ENCODE measurements at regions not wholly inside any gene's neighbourhood (a gene's known extent, or its start where the extent isn't known, plus 50 kb on each side); places are given as distances from the start of the nearest gene placed in this dataset.
"Not testable (repeated sequence)": the region's sequence is repeated elsewhere in the genome, so short reads cannot be mapped to it uniquely, and the experiment has no call there.

DNA sequence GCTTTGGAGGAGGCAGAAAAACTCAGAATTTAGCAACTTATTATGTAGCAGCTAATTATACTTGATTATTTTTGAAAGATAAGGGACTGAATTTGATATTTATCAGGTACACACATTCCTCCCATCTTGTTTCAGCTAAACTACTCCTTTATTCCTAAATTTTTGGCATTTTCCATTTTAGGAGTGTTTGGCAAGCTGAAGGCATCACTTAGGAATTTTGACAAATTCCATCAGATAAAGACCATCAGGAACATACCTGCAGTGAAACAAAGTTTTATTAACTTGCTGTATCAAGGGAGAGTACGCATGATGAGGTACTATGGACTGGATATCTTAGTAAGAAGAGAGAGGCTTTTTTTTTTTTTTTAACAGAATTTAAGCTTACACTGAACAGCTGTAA is 1092.2 kb downstream of the PLA2G4A start:
- Mint-ChIP-seq H3K4me3 (no peak overlapping the region), H3K36me3 (ENCODE audit: low read depth) (no peaks in the 10 kb centered on the region), H3K9me3 (no peaks in the 10 kb centered on the region), H3K27me3 (ENCODE audit: low read depth) (no peaks in the 10 kb centered on the region), H3K27ac (no peak overlapping the region), H3K4me1 (ENCODE audit: low read depth) (no peaks in the 10 kb centered on the region)

DNA sequence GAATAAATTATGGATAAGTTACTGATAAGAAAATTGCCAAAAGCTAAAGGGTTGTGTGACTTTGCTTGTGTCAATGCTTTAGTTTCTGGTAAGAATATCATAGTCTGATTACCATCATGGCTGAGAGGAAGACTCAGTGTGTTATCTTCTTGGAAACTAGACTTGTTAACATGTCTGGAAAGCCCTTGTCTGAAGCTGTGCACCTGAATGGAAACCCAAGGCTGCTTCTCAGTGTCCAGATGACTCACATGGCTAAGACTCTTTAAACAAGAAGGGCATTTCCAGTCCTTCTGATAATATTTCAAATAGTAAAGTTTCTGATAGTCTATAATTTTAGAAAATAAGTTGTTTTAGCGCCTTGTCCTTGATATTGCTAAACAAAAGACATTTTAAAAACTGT is 1092.7 kb downstream of the PLA2G4A start:
- no peaks in the 10 kb centered on the region for H3K36me3 Mint-ChIP-seq (ENCODE audit: low read depth)
- H3K4me3 Mint-ChIP-seq: no peak overlapping the region
- H3K4me1 Mint-ChIP-seq (ENCODE audit: low read depth): no peaks in the 10 kb centered on the region
- no peaks in the 10 kb centered on the region for H3K9me3 Mint-ChIP-seq
- no peaks in the 10 kb centered on the region for H3K27me3 Mint-ChIP-seq (ENCODE audit: low read depth)
- H3K27ac Mint-ChIP-seq: no peak overlapping the region

DNA sequence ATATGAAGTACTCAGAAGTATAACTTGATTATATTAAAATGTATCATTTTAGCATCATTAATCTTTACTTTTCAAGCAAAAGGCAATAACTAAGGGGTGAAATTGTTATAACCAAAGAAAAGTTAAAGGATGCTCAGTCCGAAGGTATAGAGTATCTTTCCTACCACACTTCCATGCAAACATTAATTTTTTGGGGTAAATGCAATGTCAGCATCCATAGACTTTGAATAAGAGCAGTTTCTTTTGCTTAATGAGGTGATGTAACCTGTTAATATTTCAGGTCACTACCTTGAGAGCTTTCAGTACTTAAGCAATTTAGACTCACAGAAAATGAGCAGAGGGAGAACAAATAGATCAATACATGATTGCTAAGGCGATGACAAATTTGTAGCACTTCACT is 1093.5 kb downstream of the PLA2G4A start:
- no peaks in the 10 kb centered on the region for H3K36me3 Mint-ChIP-seq (ENCODE audit: low read depth)
- no peak overlapping the region for H3K27ac Mint-ChIP-seq
- no peaks in the 10 kb centered on the region for H3K4me1 Mint-ChIP-seq (ENCODE audit: low read depth)
- no peaks in the 10 kb centered on the region for H3K27me3 Mint-ChIP-seq (ENCODE audit: low read depth)
- no peak overlapping the region for H3K4me3 Mint-ChIP-seq
- H3K9me3 Mint-ChIP-seq: no peaks in the 10 kb centered on the region

DNA sequence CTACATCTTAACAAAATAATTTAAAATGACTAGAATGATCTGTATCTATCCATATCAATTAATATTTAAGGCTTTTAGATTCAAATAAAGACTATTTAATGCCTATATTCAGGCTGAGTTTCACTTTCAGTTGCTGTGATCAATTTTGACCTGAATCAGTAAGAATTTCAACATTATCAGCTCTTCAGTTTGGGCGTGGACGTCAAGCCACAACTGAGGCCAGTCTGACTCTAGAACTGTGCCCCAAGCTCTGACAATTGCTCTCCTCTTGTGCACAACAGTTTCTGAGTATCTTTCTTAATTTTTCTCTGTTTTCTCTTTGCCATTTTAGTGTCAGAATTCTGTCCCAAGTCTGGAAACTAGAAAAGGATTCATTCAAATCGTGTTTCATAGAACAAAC is 1095.5 kb downstream of the PLA2G4A start:
- no peaks in the 10 kb centered on the region for H3K27me3 Mint-ChIP-seq (ENCODE audit: low read depth)
- H3K9me3 Mint-ChIP-seq: no peaks in the 10 kb centered on the region
- H3K36me3 Mint-ChIP-seq (ENCODE audit: low read depth): no peaks in the 10 kb centered on the region
- H3K4me1 Mint-ChIP-seq (ENCODE audit: low read depth): no peaks in the 10 kb centered on the region
- no peak overlapping the region for H3K4me3 Mint-ChIP-seq
- H3K27ac Mint-ChIP-seq: no peak overlapping the region

DNA sequence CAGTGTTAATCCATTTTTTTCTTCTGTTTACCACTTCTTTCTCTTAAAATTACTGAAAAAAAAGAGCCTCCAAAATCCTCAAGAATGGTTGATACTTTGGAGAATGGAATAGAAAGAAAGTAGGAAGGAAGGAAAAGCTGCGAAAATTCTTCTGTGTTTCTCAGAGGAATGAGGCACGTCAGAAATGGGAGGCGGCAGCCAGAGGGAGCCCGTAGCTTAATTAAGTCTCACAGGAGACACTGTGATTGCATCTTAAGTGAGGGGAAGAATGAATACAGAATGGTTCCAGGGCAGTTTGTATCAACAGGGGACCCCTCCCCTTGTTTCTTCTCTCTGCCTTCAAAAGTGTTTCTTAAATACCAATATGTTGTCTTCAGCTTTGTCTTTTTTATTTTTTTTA is 1099.5 kb downstream of the PLA2G4A start:
- Mint-ChIP-seq H3K36me3 (ENCODE audit: low read depth) (no peaks in the 10 kb centered on the region), H3K4me3 (no peak overlapping the region), H3K27ac (no peak overlapping the region), H3K9me3 (no peaks in the 10 kb centered on the region), H3K4me1 (ENCODE audit: low read depth) (no peaks in the 10 kb centered on the region), H3K27me3 (ENCODE audit: low read depth) (no peaks in the 10 kb centered on the region)

DNA sequence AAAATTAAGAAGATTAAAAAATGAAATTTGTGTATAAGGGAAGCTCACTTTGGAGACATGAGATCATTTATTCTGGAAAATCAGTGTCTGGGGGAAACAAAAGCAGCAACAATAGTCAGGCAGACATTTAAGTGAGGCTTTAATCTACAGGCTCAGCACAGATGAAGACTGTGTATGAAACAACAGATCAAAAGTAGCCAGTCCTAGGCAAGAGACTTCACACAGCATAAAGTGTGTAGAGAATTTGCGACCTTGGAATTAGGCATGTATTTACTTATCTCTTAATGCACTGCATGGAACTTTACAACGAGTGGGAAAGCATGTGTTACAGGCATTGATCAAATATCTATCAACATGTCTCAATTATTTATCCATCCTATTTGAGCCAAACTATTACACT is 1099.9 kb downstream of the PLA2G4A start:
- Mint-ChIP-seq H3K27ac (no peak overlapping the region), H3K36me3 (ENCODE audit: low read depth) (no peaks in the 10 kb centered on the region), H3K4me3 (no peak overlapping the region), H3K4me1 (ENCODE audit: low read depth) (no peaks in the 10 kb centered on the region), H3K9me3 (no peaks in the 10 kb centered on the region), H3K27me3 (ENCODE audit: low read depth) (no peaks in the 10 kb centered on the region)

DNA sequence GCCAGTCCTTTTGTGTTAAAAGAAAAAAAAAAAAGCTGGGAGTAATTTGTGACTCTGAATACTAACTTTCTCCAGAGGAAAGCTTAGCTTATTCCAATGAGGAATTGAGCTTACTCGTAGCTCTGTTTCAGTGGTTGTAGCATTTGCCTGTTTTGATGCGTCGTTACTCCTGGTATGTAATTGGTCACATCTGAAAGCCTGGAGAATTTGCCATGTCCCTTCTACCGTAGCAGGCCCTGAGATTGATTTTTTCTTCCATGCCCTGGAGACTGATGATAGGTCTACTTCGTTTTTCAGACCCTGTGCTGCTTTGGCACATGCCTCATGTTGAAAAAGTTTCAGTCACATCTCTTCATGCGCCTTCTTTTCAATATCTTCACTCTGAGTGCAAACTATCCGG is 1103.0 kb downstream of the PLA2G4A start:
- no peaks in the 10 kb centered on the region for H3K36me3 Mint-ChIP-seq (ENCODE audit: low read depth)
- no peak overlapping the region for H3K4me3 Mint-ChIP-seq
- no peaks in the 10 kb centered on the region for H3K4me1 Mint-ChIP-seq (ENCODE audit: low read depth)
- H3K27me3 Mint-ChIP-seq (ENCODE audit: low read depth): no peaks in the 10 kb centered on the region
- H3K27ac Mint-ChIP-seq: no peak overlapping the region
- no peaks in the 10 kb centered on the region for H3K9me3 Mint-ChIP-seq

DNA sequence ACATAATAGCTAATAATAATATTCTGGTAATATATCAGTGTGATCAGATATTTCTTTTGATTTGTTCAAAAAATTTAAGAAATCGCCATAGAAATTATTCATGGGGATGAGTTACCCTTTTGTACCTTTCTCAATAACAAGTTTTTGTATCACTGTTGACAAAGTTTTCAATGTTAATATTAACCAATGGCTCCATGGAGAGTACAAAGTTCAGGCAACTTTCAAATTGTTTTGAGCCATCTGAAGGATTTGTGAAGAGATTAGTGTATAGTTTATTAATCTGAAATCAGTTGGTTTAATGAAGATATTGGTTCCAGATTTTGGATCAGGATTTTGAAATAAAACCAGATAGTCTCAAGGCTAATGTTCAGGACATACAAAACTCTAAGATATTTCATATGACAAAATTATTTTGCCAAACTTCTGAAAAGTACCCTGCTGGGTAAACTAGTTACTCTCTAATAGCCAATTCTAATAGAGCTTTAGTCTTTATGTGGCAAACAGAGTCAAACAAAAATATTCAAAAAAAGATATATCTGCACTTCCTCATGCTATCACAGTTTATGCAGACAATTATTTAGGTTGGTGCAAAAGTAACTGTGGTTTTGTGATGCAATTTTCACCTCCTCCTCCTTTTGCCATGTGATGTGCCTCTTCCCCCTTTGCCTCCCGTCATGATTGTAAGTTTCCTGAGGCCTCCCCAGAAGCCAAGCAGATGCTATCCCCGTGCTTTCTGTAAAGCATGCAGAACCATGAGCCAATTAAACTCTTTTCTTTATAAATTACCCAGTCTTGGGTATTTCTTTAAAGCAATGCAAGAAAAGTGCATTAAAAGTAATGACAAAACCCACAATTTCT is 1105.0 kb downstream of the PLA2G4A start:
- Mint-ChIP-seq H3K36me3 (ENCODE audit: low read depth) (no peaks in the 10 kb centered on the region), H3K9me3 (no peaks in the 10 kb centered on the region), H3K27ac (no peak overlapping the region), H3K4me3 (no peak overlapping the region), H3K4me1 (ENCODE audit: low read depth) (no peaks in the 10 kb centered on the region), H3K27me3 (ENCODE audit: low read depth) (no peaks in the 10 kb centered on the region)

DNA sequence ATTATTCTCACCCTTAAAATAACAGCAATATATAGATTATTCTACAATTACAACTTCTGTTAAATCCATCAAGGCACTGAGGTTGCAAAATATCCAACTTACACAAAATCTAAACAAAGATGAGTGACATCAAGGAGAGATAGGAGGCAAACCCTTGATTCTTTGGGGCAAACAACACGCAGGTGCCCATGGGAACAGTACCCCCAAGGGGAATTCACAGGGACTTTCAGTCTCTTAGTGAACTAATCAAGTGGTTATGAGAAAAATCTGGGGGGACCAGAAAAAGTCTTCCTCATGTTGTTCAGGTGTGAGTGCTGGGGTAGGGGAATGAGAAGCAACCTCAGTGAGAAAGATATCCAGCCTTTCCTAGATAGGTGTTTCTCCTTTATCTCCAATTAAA is 1107.9 kb downstream of the PLA2G4A start:
- no peaks in the 10 kb centered on the region for H3K4me1 Mint-ChIP-seq (ENCODE audit: low read depth)
- H3K36me3 Mint-ChIP-seq (ENCODE audit: low read depth): no peaks in the 10 kb centered on the region
- no peak overlapping the region for H3K4me3 Mint-ChIP-seq
- H3K9me3 Mint-ChIP-seq: no peaks in the 10 kb centered on the region
- no peaks in the 10 kb centered on the region for H3K27me3 Mint-ChIP-seq (ENCODE audit: low read depth)
- no peak overlapping the region for H3K27ac Mint-ChIP-seq

DNA sequence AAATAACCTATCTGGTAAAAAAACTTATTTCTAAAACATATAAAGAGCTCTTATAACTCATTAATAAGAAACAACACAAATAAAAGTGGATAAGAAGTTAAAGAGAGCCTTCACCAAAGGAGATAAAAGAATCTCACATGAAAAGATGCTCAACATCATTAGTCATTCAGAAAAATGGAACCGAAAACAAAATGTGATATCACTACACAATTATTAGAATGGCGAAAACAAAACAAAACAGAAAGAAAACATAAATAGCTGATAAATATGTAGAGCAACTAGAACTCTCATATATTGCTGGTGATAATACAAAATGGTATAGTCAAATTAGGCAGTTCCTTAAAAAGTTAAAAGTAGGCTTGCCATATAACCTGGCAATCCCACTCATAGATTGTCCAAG is 1109.3 kb downstream of the PLA2G4A start:
- Mint-ChIP-seq H3K36me3 (ENCODE audit: low read depth) (no peaks in the 10 kb centered on the region), H3K9me3 (no peaks in the 10 kb centered on the region), H3K27ac (no peak overlapping the region), H3K4me1 (ENCODE audit: low read depth) (no peaks in the 10 kb centered on the region), H3K4me3 (no peak overlapping the region), H3K27me3 (ENCODE audit: low read depth) (no peaks in the 10 kb centered on the region)

DNA sequence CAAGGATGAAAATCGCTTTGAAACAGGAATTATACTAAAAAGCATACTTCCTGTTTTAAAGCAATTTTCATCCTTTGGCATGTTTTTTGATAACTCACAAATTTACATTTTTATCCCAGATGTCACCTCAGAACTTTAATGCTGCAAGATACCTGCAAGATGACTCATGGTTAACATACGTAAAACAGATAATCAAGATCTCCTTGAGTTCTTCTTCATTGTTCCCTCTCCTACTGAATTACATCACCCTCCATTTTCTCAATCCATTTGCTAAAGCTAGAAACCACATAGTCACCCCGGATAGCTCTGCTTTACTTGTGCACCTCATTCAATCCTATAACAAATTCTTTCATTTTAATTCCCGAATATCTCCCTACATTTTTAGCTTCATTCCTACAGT is 1114.2 kb downstream of the PLA2G4A start:
- H3K9me3 Mint-ChIP-seq: peaks cover 16% of the 10 kb centered on the region
- no peaks in the 10 kb centered on the region for H3K36me3 Mint-ChIP-seq (ENCODE audit: low read depth)
- no peak overlapping the region for H3K4me3 Mint-ChIP-seq
- H3K4me1 Mint-ChIP-seq (ENCODE audit: low read depth): no peaks in the 10 kb centered on the region
- no peaks in the 10 kb centered on the region for H3K27me3 Mint-ChIP-seq (ENCODE audit: low read depth)
- H3K27ac Mint-ChIP-seq: no peak overlapping the region

DNA sequence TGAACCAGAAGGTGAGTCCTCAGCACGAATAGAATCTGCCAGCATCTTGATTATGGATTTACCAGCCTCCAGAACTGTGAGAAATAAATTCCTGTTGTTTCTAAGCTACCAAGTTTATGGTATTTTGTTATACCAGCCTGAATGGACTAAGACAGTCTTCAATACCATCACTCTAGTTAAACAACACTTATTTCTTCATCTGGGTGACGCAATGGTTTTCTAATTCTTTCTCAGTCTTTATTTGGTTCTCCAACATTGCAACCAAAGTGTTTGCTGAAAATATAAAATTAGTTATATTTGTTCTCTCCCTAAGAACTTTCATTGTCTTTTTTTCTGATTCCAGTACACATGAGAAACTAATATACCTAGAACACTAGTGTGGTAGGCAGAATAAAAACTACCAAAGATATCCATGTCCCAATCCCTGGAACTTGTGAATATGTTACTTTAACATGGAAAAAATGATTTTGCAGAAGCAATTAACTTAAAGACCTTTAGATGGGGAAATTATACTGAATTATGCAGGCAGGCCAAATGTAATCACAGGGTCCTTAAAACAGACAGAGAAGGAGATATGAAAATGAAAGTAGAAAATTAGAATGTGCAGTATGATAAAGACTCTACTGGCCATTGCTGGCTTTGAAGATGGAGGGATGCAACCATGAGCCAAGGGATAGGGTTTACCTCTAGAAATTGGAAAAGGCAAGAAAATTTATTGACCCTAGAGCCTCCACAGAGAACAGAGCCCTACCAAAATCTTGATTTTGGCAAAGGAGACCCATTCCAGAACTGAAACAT is 1115.1 kb downstream of the PLA2G4A start:
- no peak overlapping the region for H3K27ac Mint-ChIP-seq
- H3K4me1 Mint-ChIP-seq (ENCODE audit: low read depth): no peaks in the 10 kb centered on the region
- peaks cover 21% of the 10 kb centered on the region for H3K9me3 Mint-ChIP-seq
- H3K4me3 Mint-ChIP-seq: no peak overlapping the region
- H3K27me3 Mint-ChIP-seq (ENCODE audit: low read depth): no peaks in the 10 kb centered on the region
- H3K36me3 Mint-ChIP-seq (ENCODE audit: low read depth): no peaks in the 10 kb centered on the region

DNA sequence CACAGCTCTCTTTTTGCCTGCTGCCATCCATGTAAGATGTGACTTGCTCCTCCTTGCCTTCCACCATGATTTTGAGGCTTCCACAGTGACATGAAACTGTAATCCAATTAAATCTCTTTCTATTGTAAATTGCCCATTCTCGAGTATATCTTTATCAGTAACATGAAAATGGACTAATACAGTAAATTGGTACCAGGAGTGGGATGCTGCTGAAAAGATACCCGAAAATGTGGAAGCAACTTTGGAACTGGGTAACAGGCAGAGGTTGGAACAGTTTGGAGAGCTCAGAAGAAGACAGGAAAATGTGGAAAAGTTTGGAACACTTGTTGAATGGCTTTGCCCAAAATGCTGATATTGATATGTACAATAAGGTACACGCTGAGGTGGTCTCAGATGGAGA is 1117.9 kb downstream of the PLA2G4A start:
- not testable (repeated sequence) for H3K4me1 Mint-ChIP-seq (ENCODE audit: low read depth)

DNA sequence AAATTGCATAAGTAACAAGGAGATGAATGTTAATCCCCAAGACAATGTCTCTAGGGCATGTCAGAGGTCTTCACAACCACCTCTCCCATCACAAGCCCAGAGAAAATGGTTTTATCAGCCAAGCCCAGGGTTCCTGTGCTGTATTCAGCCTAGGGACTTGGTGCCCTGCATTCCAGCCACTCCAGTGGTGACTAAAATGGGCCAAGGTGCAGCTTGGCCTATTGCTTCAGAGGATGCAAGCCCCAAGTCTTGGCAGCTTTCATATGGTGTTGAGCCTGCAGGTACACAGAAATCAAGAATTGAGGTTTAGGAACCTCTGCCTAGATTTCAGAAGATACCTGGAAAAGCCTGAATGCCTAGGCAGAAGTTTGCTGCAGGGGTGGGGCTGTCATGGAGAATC is 1118.6 kb downstream of the PLA2G4A start:
- Mint-ChIP-seq H3K27ac (no peak overlapping the region), H3K4me1 (ENCODE audit: low read depth) (no peaks in the 10 kb centered on the region), H3K36me3 (ENCODE audit: low read depth) (no peaks in the 10 kb centered on the region), H3K9me3 (peaks cover 32% of the 10 kb centered on the region), H3K27me3 (ENCODE audit: low read depth) (no peaks in the 10 kb centered on the region), H3K4me3 (no peak overlapping the region)

More for the DNA sequence above, 1117.9 kb downstream of the PLA2G4A start:
- H3K4me3 Mint-ChIP-seq; H3K27me3 Mint-ChIP-seq (ENCODE audit: low read depth); H3K27ac Mint-ChIP-seq; H3K36me3 Mint-ChIP-seq (ENCODE audit: low read depth): not testable (repeated sequence)
- H3K9me3 Mint-ChIP-seq: peaks cover 32% of the 10 kb centered on the region

DNA sequence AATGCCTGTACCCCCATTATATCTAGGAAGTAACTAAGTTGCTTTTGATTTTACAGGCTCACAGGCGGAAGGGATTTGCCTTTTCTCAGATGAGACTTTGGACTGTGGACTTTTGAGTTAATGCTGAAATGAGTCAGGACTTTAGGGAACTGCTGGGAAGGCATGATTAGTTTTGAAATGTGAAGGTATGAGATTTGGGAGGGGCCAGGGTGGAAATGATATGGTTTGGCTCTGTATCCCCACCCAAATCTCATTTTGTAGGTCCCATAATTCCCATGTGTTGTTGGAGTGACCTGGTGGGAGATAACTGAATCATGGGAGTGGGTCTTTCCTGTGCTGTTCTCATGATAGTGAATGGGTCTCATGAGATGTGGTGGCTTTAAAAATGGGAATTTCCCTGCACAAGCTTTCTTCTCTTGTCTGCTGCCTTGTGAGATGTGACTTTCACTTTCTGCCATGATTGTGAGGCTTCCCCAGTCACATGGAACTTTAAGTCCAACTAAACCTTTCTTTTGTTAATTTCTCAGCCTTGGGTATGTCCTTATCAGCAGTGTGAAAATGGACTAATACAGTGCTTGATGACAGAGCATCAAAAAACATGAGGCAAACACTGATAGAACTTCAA is 1119.5 kb downstream of the PLA2G4A start:
- Mint-ChIP-seq H3K4me3 (no peak overlapping the region), H3K4me1 (ENCODE audit: low read depth) (no peaks in the 10 kb centered on the region), H3K27me3 (ENCODE audit: low read depth) (no peaks in the 10 kb centered on the region), H3K9me3 (peaks cover 32% of the 10 kb centered on the region), H3K27ac (no peak overlapping the region), H3K36me3 (ENCODE audit: low read depth) (no peaks in the 10 kb centered on the region)

Measured in T-helper 1 cell treated with Interleukin-12 subunit alpha and Interleukin-12 subunit beta and Interleukin-4 antibody, amounts not matched to agents 30 μg/mL and 1 μg/mL, for 36 hours (primary cell).